CD4-positive, alpha-beta memory T cell (primary cell): ENCODE measurements at regions not wholly inside any gene's neighbourhood (a gene's known extent, or its start where the extent isn't known, plus 50 kb on each side); places are given as distances from the start of the nearest gene placed in this dataset.
A peak's percentile ranks its signal among the peaks of the same experiment; 100 is the strongest.

Experiments
- CTCF ChIA-PET: fragments of 350-600 bp; sonication (Branson Sonifier 250); formaldehyde crosslinking; loops from one replicate; lab custom pipeline; 2021; ENCODE audit warnings: inconsistent platforms; ENCODE audit not compliant: partially characterized antibody; lab: Charles Lee
- POLR2A ChIA-PET: fragments of 350-600 bp; sonication (Branson Sonifier 250); formaldehyde crosslinking; loops from one replicate; lab custom pipeline; 2021; ENCODE audit not compliant: partially characterized antibody; lab: Charles Lee
- DNase-seq, 5 donors: peaks; one replicate each; pipeline versions ENCODE4 v3.0.0 to v3.0.0-alpha.2; 2020 to 2022; ENCODE audit warnings: mixed read lengths in 1 of 5
- H3K27ac ChIP-seq: one replicate; pipeline ENCODE4 v1.7.0; 2013; ENCODE audit warnings: low read depth, low read length
- H3K27me3 ChIP-seq: 2 replicates; pipeline ENCODE4 v1.7.0; 2013; ENCODE audit warnings: mild to moderate bottlenecking, low read length, moderate library complexity; ENCODE audit not compliant: insufficient read depth
- H3K36me3 ChIP-seq: 2 replicates; pipeline ENCODE4 v1.7.0; 2013; ENCODE audit warnings: mild to moderate bottlenecking, low read length, moderate library complexity; ENCODE audit not compliant: insufficient read depth
- H3K4me1 ChIP-seq: 2 replicates; pipeline ENCODE4 v1.7.0; 2013; ENCODE audit warnings: mild to moderate bottlenecking, low read length, moderate library complexity; ENCODE audit not compliant: insufficient read depth
- H3K4me3 ChIP-seq, 2 donors: one replicate each; pipeline ENCODE4 v1.7.0; 2013; ENCODE audit warnings: low read length in 2 of 2, mild to moderate bottlenecking in 1 of 2
- H3K9me3 ChIP-seq, 2 donors: one replicate each; pipeline ENCODE4 v1.7.0; 2013; ENCODE audit warnings: low read length in 2 of 2, control low read depth in 1 of 2; ENCODE audit not compliant: control insufficient read depth in 1 of 2
- H3K27ac Mint-ChIP-seq, 7 donors: one replicate each; pipeline ENCODE4 v1.8.0; 2020 to 2021; ENCODE audit warnings: mixed read lengths in 7 of 7, mild to moderate bottlenecking in 6 of 7, inconsistent platforms in 3 of 7, moderate library complexity in 3 of 7
- H3K27me3 Mint-ChIP-seq, 2 donors: one replicate each; pipeline ENCODE4 v1.8.0; 2020 to 2021; ENCODE audit warnings: mixed read lengths in 2 of 2
- H3K36me3 Mint-ChIP-seq, 2 donors: one replicate each; pipeline ENCODE4 v1.8.0; 2020 to 2021; ENCODE audit warnings: mixed read lengths in 2 of 2, inconsistent platforms in 1 of 2, mild to moderate bottlenecking in 1 of 2
- H3K4me1 Mint-ChIP-seq, 4 donors: one replicate each; pipeline ENCODE4 v1.8.0; 2020 to 2021; ENCODE audit warnings: mixed read lengths in 4 of 4, mild to moderate bottlenecking in 1 of 4
- H3K4me3 Mint-ChIP-seq, 8 donors: one replicate each; pipeline ENCODE4 v1.8.0; 2020 to 2021; ENCODE audit warnings: mixed read lengths in 8 of 8, mild to moderate bottlenecking in 7 of 8, moderate library complexity in 6 of 8, inconsistent platforms in 3 of 8
- H3K9me3 Mint-ChIP-seq, 8 donors: one replicate each; pipeline ENCODE4 v1.8.0; 2020 to 2021; ENCODE audit warnings: mixed read lengths in 8 of 8, mild to moderate bottlenecking in 5 of 8, inconsistent platforms in 3 of 8, moderate library complexity in 1 of 8
- intact Hi-C: fragments of 100-400 bp; cut with micrococcal nuclease; formaldehyde crosslinking; loops from one replicate; pipeline ENCODE4 v1.15.1; 2023

- Histone ChIP-seq H3K36me3 (no peaks in the 10 kb centered on the region), H3K4me1 (no peaks in the 10 kb centered on the region), H3K4me3 (no peak overlapping the region), H3K9me3 (no peaks in the 10 kb centered on the region), H3K27me3 (no peaks in the 10 kb centered on the region), H3K27ac (no peak overlapping the region)
- Mint-ChIP-seq H3K36me3 (no peaks in the 10 kb centered on the region), H3K4me3 (peak overlapping the region in 1 of 8 donors; percentile 42), H3K4me1 (no peaks in the 10 kb centered on the region), H3K27ac (peak overlapping the region in 1 of 7 donors; percentile 61), H3K27me3 (no peaks in the 10 kb centered on the region), H3K9me3 (peaks cover 0 to 13% (median 5%) of the 10 kb centered on the region in 8 donors)
- intact Hi-C loops = no loop called here
- POLR2A ChIA-PET = no interaction called here
- CTCF ChIA-PET = no interaction called here
- no peak for DNase-seq
These were observed 1778.2 kb upstream of the PCDH10 start for GRCh38 chr4:131370846-131371245.

GRCh38 chr4:131381055-131381454 lies 1768.0 kb upstream of the PCDH10 start:
- ChIA-PET POLR2A (no interaction called here), CTCF (no interaction called here)
- Mint-ChIP-seq H3K4me3 (no peak overlapping the region), H3K36me3 (no peaks in the 10 kb centered on the region), H3K4me1 (no peaks in the 10 kb centered on the region), H3K9me3 (peaks cover 0 to 21% (median 6%) of the 10 kb centered on the region in 8 donors), H3K27me3 (no peaks in the 10 kb centered on the region), H3K27ac (no peak overlapping the region)
- intact Hi-C loops = no loop called here
- no peak overlapping the region for H3K27ac ChIP-seq
- H3K36me3 ChIP-seq = no peaks in the 10 kb centered on the region
- H3K9me3 ChIP-seq = peaks cover 0 to 4% of the 10 kb centered on the region in 2 donors
- DNase-seq = no peak
- H3K4me1 ChIP-seq = no peaks in the 10 kb centered on the region
- H3K27me3 ChIP-seq = no peaks in the 10 kb centered on the region
- no peak overlapping the region for H3K4me3 ChIP-seq

GRCh38 chr4:131382839-131383238 lies 1766.3 kb upstream of the PCDH10 start:
- no peak overlapping the region for H3K27ac ChIP-seq
- Mint-ChIP-seq H3K4me1 (no peaks in the 10 kb centered on the region), H3K4me3 (no peak overlapping the region), H3K9me3 (peaks cover 0 to 24% (median 6%) of the 10 kb centered on the region in 8 donors), H3K27me3 (no peaks in the 10 kb centered on the region), H3K36me3 (no peaks in the 10 kb centered on the region), H3K27ac (no peak overlapping the region)
- H3K4me1 ChIP-seq = no peaks in the 10 kb centered on the region
- ChIA-PET POLR2A (no interaction called here), CTCF (no interaction called here)
- DNase-seq = no peak
- no peak overlapping the region for H3K4me3 ChIP-seq
- peaks cover 0 to 4% of the 10 kb centered on the region in 2 donors for H3K9me3 ChIP-seq
- H3K36me3 ChIP-seq = no peaks in the 10 kb centered on the region
- intact Hi-C loops = no loop called here
- H3K27me3 ChIP-seq = no peaks in the 10 kb centered on the region

- ChIA-PET POLR2A (no interaction called here), CTCF (no interaction called here)
- H3K27me3 Mint-ChIP-seq = no peaks in the 10 kb centered on the region
These were observed 1760.8 kb upstream of the PCDH10 start for GRCh38 chr4:131388277-131388676.

GRCh38 chr4:131408102-131408501 lies 1741.0 kb upstream of the PCDH10 start:
- no peak overlapping the region for H3K4me3 Mint-ChIP-seq
- no peaks in the 10 kb centered on the region for H3K4me1 Mint-ChIP-seq

More at GRCh38 chr4:131388277-131388676, 1760.8 kb upstream of the PCDH10 start:
- Histone ChIP-seq H3K9me3 (no peaks in the 10 kb centered on the region), H3K4me1 (no peaks in the 10 kb centered on the region), H3K4me3 (no peak overlapping the region), H3K27ac (no peak overlapping the region), H3K36me3 (no peaks in the 10 kb centered on the region), H3K27me3 (no peaks in the 10 kb centered on the region)
- intact Hi-C loops = no loop called here
- Mint-ChIP-seq H3K9me3 (peaks cover 2 to 13% (median 9%) of the 10 kb centered on the region in 8 donors), H3K4me1 (no peaks in the 10 kb centered on the region), H3K27ac (no peak overlapping the region), H3K36me3 (no peaks in the 10 kb centered on the region), H3K4me3 (no peak overlapping the region)
- no peak for DNase-seq

GRCh38 chr4:131411393-131411792 lies 1737.7 kb upstream of the PCDH10 start:
- no peaks in the 10 kb centered on the region for H3K36me3 ChIP-seq
- H3K4me1 ChIP-seq = no peaks in the 10 kb centered on the region
- no peaks in the 10 kb centered on the region for H3K27me3 ChIP-seq
- POLR2A ChIA-PET = no interaction called here
- no peak for DNase-seq
- H3K27ac Mint-ChIP-seq = no peak overlapping the region
- intact Hi-C loops = no loop called here
- H3K9me3 Mint-ChIP-seq = peaks cover 1 to 15% (median 6%) of the 10 kb centered on the region in 8 donors
- H3K4me3 Mint-ChIP-seq = no peak overlapping the region
- no peaks in the 10 kb centered on the region for H3K9me3 ChIP-seq
- no peak overlapping the region for H3K4me3 ChIP-seq
- H3K4me1 Mint-ChIP-seq = no peaks in the 10 kb centered on the region
- H3K27ac ChIP-seq = no peak overlapping the region
- no peaks in the 10 kb centered on the region for H3K36me3 Mint-ChIP-seq
- CTCF ChIA-PET = no interaction called here
- H3K27me3 Mint-ChIP-seq = no peaks in the 10 kb centered on the region

More at GRCh38 chr4:131408102-131408501, 1741.0 kb upstream of the PCDH10 start:
- H3K27me3 ChIP-seq = no peaks in the 10 kb centered on the region
- intact Hi-C loops = no loop called here
- no peak overlapping the region for H3K27ac ChIP-seq
- Mint-ChIP-seq H3K27ac (no peak overlapping the region), H3K9me3 (peaks cover 1 to 19% (median 6%) of the 10 kb centered on the region in 8 donors), H3K36me3 (no peaks in the 10 kb centered on the region), H3K27me3 (no peaks in the 10 kb centered on the region)
- H3K9me3 ChIP-seq = no peaks in the 10 kb centered on the region
- ChIA-PET CTCF (no interaction called here), POLR2A (no interaction called here)
- no peaks in the 10 kb centered on the region for H3K4me1 ChIP-seq
- no peak for DNase-seq
- H3K36me3 ChIP-seq = no peaks in the 10 kb centered on the region
- no peak overlapping the region for H3K4me3 ChIP-seq

GRCh38 chr4:131419147-131419546 lies 1729.9 kb upstream of the PCDH10 start:
- H3K27ac ChIP-seq = no peak overlapping the region
- peaks cover 0 to 19% (median 10%) of the 10 kb centered on the region in 8 donors for H3K9me3 Mint-ChIP-seq
- no peaks in the 10 kb centered on the region for H3K27me3 ChIP-seq
- H3K9me3 ChIP-seq = no peaks in the 10 kb centered on the region
- no peaks in the 10 kb centered on the region for H3K4me1 ChIP-seq
- no peak overlapping the region for H3K4me3 Mint-ChIP-seq
- POLR2A ChIA-PET = no interaction called here
- H3K36me3 Mint-ChIP-seq = no peaks in the 10 kb centered on the region
- intact Hi-C loops = no loop called here
- no peaks in the 10 kb centered on the region for H3K36me3 ChIP-seq
- no peaks in the 10 kb centered on the region for H3K4me1 Mint-ChIP-seq
- no peak overlapping the region for H3K4me3 ChIP-seq
- no peak for DNase-seq
- no peak overlapping the region for H3K27ac Mint-ChIP-seq
- no peaks in the 10 kb centered on the region for H3K27me3 Mint-ChIP-seq
- CTCF ChIA-PET = no interaction called here
